PC-9 (cell line): ENCODE measurements at regions not wholly inside any gene's neighbourhood (a gene's known extent, or its start where the extent isn't known, plus 50 kb on each side); places are given as distances from the start of the nearest gene placed in this dataset.

Experiments
- BruUV-seq: library from RNA; stranded (reverse); fragments of 400-500 nt; replicated peaks from 2 replicates; lab custom pipeline; 2021; lab: Mats Ljungman, UMichigan
- CTCF ChIA-PET: fragments of 300-600 bp; sonication (Branson Sonifier 250); formaldehyde crosslinking; loops from one replicate; lab custom pipeline; 2022; ENCODE audit warnings: antibody characterized with exemption; lab: Charles Lee
- POLR2A ChIA-PET: fragments of 300-600 bp; sonication (Branson Sonifier 250); formaldehyde crosslinking; loops from one replicate; lab custom pipeline; 2022; ENCODE audit warnings: antibody characterized with exemption; ENCODE audit not compliant: unreplicated experiment; lab: Charles Lee
- DNase-seq, 2 experiments: peaks; one replicate each; pipeline versions ENCODE4 v3.0.0 to v3.0.0-alpha.2; 2015 to 2022; ENCODE audit warnings: mixed read lengths in 1 of 2
- H2AFZ ChIP-seq: fragments of 200-600 bp; sonication (generic); 2 replicates; pipeline ENCODE4 v1.8.1; 2017; ENCODE audit warnings: antibody characterized with exemption
- H3F3A ChIP-seq: fragments of 200-600 bp; sonication (generic); 2 replicates; pipeline ENCODE4 v1.8.1; 2017; ENCODE audit warnings: antibody characterized with exemption, mild to moderate bottlenecking, low read depth; ENCODE audit not compliant: insufficient read depth
- H3K27ac ChIP-seq: fragments of 200-600 bp; sonication (generic); 2 replicates; pipeline ENCODE4 v1.6.1; 2016; ENCODE audit warnings: mixed run types
- H3K27me3 ChIP-seq: fragments of 200-600 bp; sonication (generic); 2 replicates; pipeline ENCODE4 v1.6.1; 2016; ENCODE audit warnings: low read depth, mixed run types; ENCODE audit not compliant: insufficient read depth
- H3K36me3 ChIP-seq: fragments of 200-600 bp; sonication (generic); 2 replicates; pipeline ENCODE4 v1.6.1; 2016; ENCODE audit warnings: low read depth, mixed run types
- H3K4me1 ChIP-seq: fragments of 200-600 bp; sonication (generic); replicated peaks from 2 replicates; pipeline ENCODE4 v1.6.1; 2016; ENCODE audit warnings: mixed run types; ENCODE audit not compliant: insufficient read depth
- H3K4me2 ChIP-seq: fragments of 200-600 bp; sonication (generic); 2 replicates; pipeline ENCODE4 v1.6.1; 2017; ENCODE audit warnings: mixed run types
- H3K4me3 ChIP-seq: fragments of 200-600 bp; sonication (generic); 2 replicates; pipeline ENCODE4 v1.6.1; 2016; ENCODE audit warnings: mixed run types
- H3K79me2 ChIP-seq: fragments of 200-600 bp; sonication (generic); 2 replicates; pipeline ENCODE4 v1.6.1; 2017; ENCODE audit warnings: low read depth, mixed run types
- H3K9me2 ChIP-seq: fragments of 200-600 bp; sonication (generic); 2 replicates; pipeline ENCODE4 v1.8.1; 2017; ENCODE audit warnings: mild to moderate bottlenecking; ENCODE audit not compliant: insufficient read depth
- H3K9me3 ChIP-seq: fragments of 200-600 bp; sonication (generic); 2 replicates; pipeline ENCODE4 v1.8.1; 2016; ENCODE audit warnings: low read depth; ENCODE audit not compliant: insufficient read depth
- H4K20me1 ChIP-seq: fragments of 200-600 bp; sonication (generic); 2 replicates; pipeline ENCODE4 v1.8.1; 2017; ENCODE audit not compliant: insufficient read depth
- CTCF ChIP-seq: fragments of 200-600 bp; sonication (generic); conservative IDR thresholded peaks from 2 replicates; pipeline ENCODE4 v1.6.1; 2017; ENCODE audit warnings: mixed run types, antibody characterized with exemption, mild to moderate bottlenecking, moderate library complexity
- EZH2 ChIP-seq: fragments of 200-600 bp; sonication (generic); IDR thresholded peaks from 2 replicates; pipeline ENCODE4 v1.8.0; 2017; ENCODE audit warnings: antibody characterized with exemption, low read depth
- intact Hi-C: fragments of 100-400 bp; cut with micrococcal nuclease; formaldehyde crosslinking; loops from one replicate; pipeline ENCODE4 v1.10.0; 2022; ENCODE audit not compliant: unreplicated experiment

- Histone ChIP-seq H3K36me3 (no peaks in the 10 kb centered on the region), H3K9me3 (no peaks in the 10 kb centered on the region), H3K79me2 (no peaks in the 10 kb centered on the region), H4K20me1 (no peaks in the 10 kb centered on the region), H3K4me3 (no peak overlapping the region), H3K27me3 (no peaks in the 10 kb centered on the region), H3K4me2 (no peak overlapping the region), H2AFZ (no peak overlapping the region), H3F3A (no peaks in the 10 kb centered on the region), H3K4me1 (no peaks in the 10 kb centered on the region), H3K27ac (no peak overlapping the region), H3K9me2 (no peaks in the 10 kb centered on the region)
- ChIA-PET CTCF (no interaction called here), POLR2A (no interaction called here)
- TF ChIP-seq EZH2 (no peak), CTCF (no peak)
- intact Hi-C loops, result no loop called here
- BruUV-seq, result no TSS peak
- DNase-seq, result no peak
These were observed 567.2 kb downstream of the CCSER2 start for GRCh38 chr10:84895541-84895940.

- no TSS peak for BruUV-seq
- DNase-seq, result no peak
- Histone ChIP-seq H3F3A (no peaks in the 10 kb centered on the region), H3K9me3 (no peaks in the 10 kb centered on the region), H3K9me2 (no peaks in the 10 kb centered on the region), H3K79me2 (no peaks in the 10 kb centered on the region), H3K4me2 (no peak overlapping the region), H3K27me3 (no peaks in the 10 kb centered on the region), H2AFZ (no peak overlapping the region), H3K4me3 (no peak overlapping the region), H4K20me1 (no peaks in the 10 kb centered on the region), H3K27ac (no peak overlapping the region), H3K36me3 (no peaks in the 10 kb centered on the region), H3K4me1 (no peaks in the 10 kb centered on the region)
- POLR2A ChIA-PET, result no interaction called here
- intact Hi-C loops, result no loop called here
- CTCF ChIA-PET, result no interaction called here
- TF ChIP-seq EZH2 (no peak), CTCF (no peak)
These were observed 568.5 kb downstream of the CCSER2 start for GRCh38 chr10:84896909-84897308.

- no peak for TF ChIP-seq EZH2
- H3K4me2 ChIP-seq, result no peak overlapping the region
- H3K36me3 ChIP-seq, result no peaks in the 10 kb centered on the region
- no peaks in the 10 kb centered on the region for H3K4me1 ChIP-seq
- no peaks in the 10 kb centered on the region for H3K9me3 ChIP-seq
- H3K27ac ChIP-seq, result no peak overlapping the region
- no peaks in the 10 kb centered on the region for H3K79me2 ChIP-seq
- H3K27me3 ChIP-seq, result no peaks in the 10 kb centered on the region
- no peaks in the 10 kb centered on the region for H4K20me1 ChIP-seq
- POLR2A ChIA-PET, result no interaction called here
- no peaks in the 10 kb centered on the region for H3F3A ChIP-seq
- CTCF ChIA-PET, result no interaction called here
- no peak overlapping the region for H3K4me3 ChIP-seq
- BruUV-seq, result no TSS peak
- H2AFZ ChIP-seq, result no peak overlapping the region
- H3K9me2 ChIP-seq, result no peaks in the 10 kb centered on the region
- no peak for DNase-seq
- intact Hi-C loops, result no loop called here
These were observed 570.9 kb downstream of the CCSER2 start for GRCh38 chr10:84899268-84899667.

- CTCF ChIA-PET, result no interaction called here
- intact Hi-C loops, result no loop called here
- H3K27ac ChIP-seq, result no peak overlapping the region
These were observed 571.8 kb downstream of the CCSER2 start for GRCh38 chr10:84900141-84900540.

More at GRCh38 chr10:84900141-84900540, 571.8 kb downstream of the CCSER2 start:
- no peaks in the 10 kb centered on the region for H3K79me2 ChIP-seq
- no peak overlapping the region for H2AFZ ChIP-seq
- POLR2A ChIA-PET, result no interaction called here
- H3K27me3 ChIP-seq, result no peaks in the 10 kb centered on the region
- no peaks in the 10 kb centered on the region for H3K9me2 ChIP-seq
- no peaks in the 10 kb centered on the region for H3F3A ChIP-seq
- no peak for DNase-seq
- no peak overlapping the region for H3K4me2 ChIP-seq
- no TSS peak for BruUV-seq
- H3K4me1 ChIP-seq, result no peaks in the 10 kb centered on the region
- no peak for TF ChIP-seq CTCF
- no peak for TF ChIP-seq EZH2
- no peak overlapping the region for H3K4me3 ChIP-seq
- H4K20me1 ChIP-seq, result no peaks in the 10 kb centered on the region
- H3K36me3 ChIP-seq, result no peaks in the 10 kb centered on the region
- H3K9me3 ChIP-seq, result no peaks in the 10 kb centered on the region
